Natural killer cell treated with Interleukin-12 subunit alpha and Interleukin-12 subunit beta and Interleukin-15 and Interleukin-18, amount 100 ng/mL, for 72 hours (primary cell): ENCODE measurements at regions not wholly inside any gene's neighbourhood (a gene's known extent, or its start where the extent isn't known, plus 50 kb on each side); places are given as distances from the start of the nearest gene placed in this dataset.

Source experiments
- ATAC-seq, 2 donors: fragments of 150-1000 bp; cut with Tn5 transposase in 1 of 2; sonication (Bioruptor Pico), chemical (Tn5 transposase) in 1 of 2; 2 replicates each; pipeline ENCODE4 v1.10.0; 2021
- DNase-seq: peaks from one replicate; pipeline ENCODE4 v3.0.0; 2022; ENCODE audit warnings: low spot score
- H3K27ac Mint-ChIP-seq, 2 donors: 1 replicate in 1 of 2; 2 replicates in 1 of 2; pipeline ENCODE4 v1.8.0; 2022; ENCODE audit warnings: mixed read lengths in 2 of 2, mild to moderate bottlenecking in 1 of 2, moderate library complexity in 1 of 2
- H3K27me3 Mint-ChIP-seq, 2 donors: 1 replicate in 1 of 2; 2 replicates in 1 of 2; pipeline ENCODE4 v1.8.0; 2022; ENCODE audit warnings: mixed read lengths in 2 of 2
- H3K36me3 Mint-ChIP-seq: one replicate; pipeline ENCODE4 v1.8.0; 2022; ENCODE audit warnings: mixed read lengths
- H3K4me1 Mint-ChIP-seq, 2 donors: 1 replicate in 1 of 2; 2 replicates in 1 of 2; pipeline ENCODE4 v1.8.0; 2022; ENCODE audit warnings: low read depth in 2 of 2, mixed read lengths in 2 of 2, mild to moderate bottlenecking in 1 of 2
- H3K4me3 Mint-ChIP-seq: one replicate; pipeline ENCODE4 v1.8.0; 2022; ENCODE audit warnings: mixed read lengths
- H3K9me3 Mint-ChIP-seq: 2 replicates; pipeline ENCODE4 v1.8.0; 2022; ENCODE audit warnings: mixed read lengths

GRCh38 chr20:22466447-22467171, 117.8 kb downstream of the FOXA2 start:
- Mint-ChIP-seq H3K4me3 (no peak overlapping the region), H3K4me1 (no peaks in the 10 kb centered on the region), H3K9me3 (peaks cover under 1% of the 10 kb centered on the region), H3K36me3 (no peaks in the 10 kb centered on the region), H3K27me3 (peaks cover 0 to 4% of the 10 kb centered on the region in 2 donors), H3K27ac (no peak overlapping the region)
- no peak for DNase-seq
- ATAC-seq, result no peak

- Mint-ChIP-seq H3K36me3 (no peaks in the 10 kb centered on the region), H3K27ac (no peak overlapping the region), H3K27me3 (peaks cover 0 to 4% of the 10 kb centered on the region in 2 donors), H3K9me3 (no peaks in the 10 kb centered on the region), H3K4me1 (no peaks in the 10 kb centered on the region), H3K4me3 (no peak overlapping the region)
- ATAC-seq (no peak), DNase-seq (no peak)
These were observed 118.5 kb downstream of the FOXA2 start for GRCh38 chr20:22465622-22466446.

- no peaks in the 10 kb centered on the region for H3K36me3 Mint-ChIP-seq
- DNase-seq, result no peak
- no peaks in the 10 kb centered on the region for H3K4me1 Mint-ChIP-seq
- no peak overlapping the region for H3K4me3 Mint-ChIP-seq
- peaks cover 0 to 4% of the 10 kb centered on the region in 2 donors for H3K27me3 Mint-ChIP-seq
- no peak for ATAC-seq
- H3K27ac Mint-ChIP-seq, result no peak overlapping the region
- H3K9me3 Mint-ChIP-seq, result no peaks in the 10 kb centered on the region
These were observed 119.9 kb downstream of the FOXA2 start for GRCh38 chr20:22464312-22465003.

- H3K27ac Mint-ChIP-seq, result no peak overlapping the region
- H3K4me1 Mint-ChIP-seq, result no peaks in the 10 kb centered on the region
- H3K9me3 Mint-ChIP-seq, result no peaks in the 10 kb centered on the region
- ATAC-seq (no peak), DNase-seq (no peak)
- peaks cover 0 to 4% of the 10 kb centered on the region in 2 donors for H3K27me3 Mint-ChIP-seq
- H3K36me3 Mint-ChIP-seq, result no peaks in the 10 kb centered on the region
- H3K4me3 Mint-ChIP-seq, result no peak overlapping the region
These were observed 121.1 kb downstream of the FOXA2 start for GRCh38 chr20:22462975-22463914.

- no peaks in the 10 kb centered on the region for H3K4me1 Mint-ChIP-seq
- H3K27ac Mint-ChIP-seq, result no peak overlapping the region
- H3K9me3 Mint-ChIP-seq, result no peaks in the 10 kb centered on the region
- H3K4me3 Mint-ChIP-seq, result no peak overlapping the region
- ATAC-seq (no peak), DNase-seq (no peak)
- H3K27me3 Mint-ChIP-seq, result peaks cover 0 to 7% of the 10 kb centered on the region in 2 donors
- H3K36me3 Mint-ChIP-seq, result no peaks in the 10 kb centered on the region
These were observed 123.6 kb downstream of the FOXA2 start for GRCh38 chr20:22460803-22461202.

GRCh38 chr20:22460231-22460630, 124.1 kb downstream of the FOXA2 start:
- Mint-ChIP-seq H3K27ac (no peak overlapping the region), H3K27me3 (peaks cover 0 to 7% of the 10 kb centered on the region in 2 donors), H3K9me3 (no peaks in the 10 kb centered on the region), H3K36me3 (no peaks in the 10 kb centered on the region), H3K4me1 (no peaks in the 10 kb centered on the region), H3K4me3 (no peak overlapping the region)
- ATAC-seq (no peak), DNase-seq (no peak)

DNA sequence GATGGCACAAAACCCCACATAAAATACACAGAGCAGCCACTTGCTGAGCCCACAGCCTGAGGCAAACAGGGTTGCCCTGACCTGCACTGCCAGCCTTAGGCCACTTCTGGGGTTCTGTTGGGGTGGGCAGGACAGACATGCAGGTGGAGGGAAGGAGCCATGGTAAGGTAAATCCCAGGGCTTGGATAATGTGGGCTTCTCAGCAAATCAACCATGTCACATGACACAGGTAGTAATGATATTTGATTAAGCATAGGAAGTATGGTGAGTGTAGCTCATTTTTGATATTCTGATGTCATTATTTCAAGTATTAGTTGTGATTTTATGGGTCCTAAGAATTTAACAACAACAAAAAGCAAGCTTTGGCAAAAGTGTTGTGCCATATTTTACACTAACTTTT, 124.6 kb downstream of the FOXA2 start:
- DNase-seq (no peak), ATAC-seq (no peak)
- Mint-ChIP-seq H3K27ac (no peak overlapping the region), H3K27me3 (peaks cover 0 to 7% of the 10 kb centered on the region in 2 donors), H3K36me3 (no peaks in the 10 kb centered on the region), H3K4me1 (no peaks in the 10 kb centered on the region), H3K4me3 (no peak overlapping the region), H3K9me3 (no peaks in the 10 kb centered on the region)

GRCh38 chr20:22456109-22456508, 128.3 kb downstream of the FOXA2 start:
- H3K27ac Mint-ChIP-seq, result no peak overlapping the region
- peaks cover 0 to 2% of the 10 kb centered on the region in 2 donors for H3K27me3 Mint-ChIP-seq
- H3K9me3 Mint-ChIP-seq, result no peaks in the 10 kb centered on the region
- DNase-seq (no peak), ATAC-seq (no peak)
- H3K4me3 Mint-ChIP-seq, result no peak overlapping the region
- H3K36me3 Mint-ChIP-seq, result no peaks in the 10 kb centered on the region
- no peaks in the 10 kb centered on the region for H3K4me1 Mint-ChIP-seq

DNA sequence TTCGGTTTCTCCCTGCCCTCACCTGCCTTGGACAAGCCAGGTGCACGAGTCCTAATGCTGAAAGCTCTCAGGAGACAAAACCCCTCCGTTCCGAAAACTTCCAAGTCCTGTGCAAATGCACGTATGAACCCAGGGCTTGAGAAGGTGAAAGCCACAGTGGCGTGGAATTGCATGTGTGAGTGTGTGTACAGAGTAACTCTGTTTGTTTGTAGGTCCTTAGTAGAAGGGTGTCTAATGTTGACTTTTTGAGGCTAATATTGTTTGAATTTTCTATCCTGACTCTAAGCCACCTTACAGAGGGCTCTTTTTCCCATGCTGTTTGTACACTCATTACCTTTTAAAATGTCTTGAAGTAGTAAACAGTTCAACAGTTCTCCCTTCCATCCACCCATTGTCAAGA, 129.1 kb downstream of the FOXA2 start:
- Mint-ChIP-seq H3K36me3 (no peaks in the 10 kb centered on the region), H3K27ac (no peak overlapping the region), H3K4me3 (no peak overlapping the region), H3K9me3 (no peaks in the 10 kb centered on the region), H3K4me1 (no peaks in the 10 kb centered on the region), H3K27me3 (peaks cover 0 to 2% of the 10 kb centered on the region in 2 donors)
- DNase-seq (no peak), ATAC-seq (no peak)

DNA sequence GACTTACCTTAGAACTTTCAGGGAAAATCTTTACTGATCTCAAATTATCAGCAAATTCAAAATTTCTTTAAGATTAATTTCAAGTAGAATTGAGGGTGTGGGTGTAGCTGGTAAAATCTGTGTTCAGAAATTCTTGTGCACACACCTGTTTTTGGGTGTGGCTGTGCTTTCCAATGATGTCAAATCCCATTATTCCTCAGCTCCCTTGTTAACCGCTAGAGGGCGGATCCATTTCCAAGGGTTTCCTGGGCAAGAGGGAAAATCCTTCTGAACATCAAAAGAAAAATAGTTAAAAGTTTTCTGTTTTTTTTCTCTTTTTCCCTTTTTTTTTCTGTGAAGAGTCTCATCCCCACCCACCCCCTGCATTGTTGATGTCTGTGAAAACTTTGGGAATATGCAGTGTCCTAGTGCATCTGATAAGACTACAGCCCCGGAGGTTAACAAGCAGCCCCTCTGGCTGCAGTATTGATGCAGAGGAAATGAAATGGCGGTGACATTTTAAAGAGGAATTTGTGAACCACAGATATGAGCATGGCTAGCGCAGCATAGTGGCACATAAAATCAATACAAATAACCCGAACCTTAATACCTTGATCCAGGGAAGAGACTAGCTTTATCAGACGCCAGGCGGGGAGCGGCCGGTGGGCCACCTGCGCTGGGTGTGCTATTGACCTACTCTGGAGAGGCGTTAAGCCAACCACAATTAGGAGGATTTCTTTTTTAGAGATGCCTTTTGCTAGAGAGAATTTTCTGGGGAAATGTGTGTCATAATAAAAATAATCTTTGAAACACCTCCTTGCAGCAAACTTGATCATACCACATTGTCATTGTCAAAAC, 130.9 kb downstream of the FOXA2 start:
- Mint-ChIP-seq H3K4me3 (no peak overlapping the region), H3K27ac (no peak overlapping the region), H3K27me3 (peaks cover 0 to 2% of the 10 kb centered on the region in 2 donors), H3K4me1 (no peaks in the 10 kb centered on the region), H3K9me3 (no peaks in the 10 kb centered on the region), H3K36me3 (no peaks in the 10 kb centered on the region)
- no peak for DNase-seq
- no peak for ATAC-seq

DNA sequence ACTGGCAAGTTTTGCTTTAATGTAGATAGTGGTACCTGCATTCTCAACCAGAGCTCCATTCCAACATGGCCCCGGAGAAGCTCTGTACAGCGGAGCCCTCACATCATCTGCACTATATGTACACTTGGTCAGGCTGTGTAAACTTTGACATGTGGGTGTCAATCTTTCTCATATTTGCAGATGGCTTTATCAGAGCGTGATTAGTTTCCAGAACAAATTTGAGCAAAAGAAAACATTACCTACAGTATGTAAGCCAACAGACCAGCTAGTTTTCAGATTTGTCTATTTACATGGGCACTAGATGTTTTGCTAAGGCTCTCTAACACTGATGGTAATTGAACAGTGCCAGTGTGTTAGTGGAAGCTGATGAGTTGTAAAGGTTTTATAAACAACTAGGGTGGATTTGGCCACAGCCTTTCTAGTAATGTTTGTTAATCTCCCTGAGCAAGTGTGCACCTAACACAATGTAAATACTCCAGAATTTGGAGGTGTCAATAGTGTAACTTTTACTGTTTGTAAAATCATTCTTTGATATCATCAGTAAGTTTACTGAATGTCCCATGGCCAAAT, 131.8 kb downstream of the FOXA2 start:
- H3K9me3 Mint-ChIP-seq, result no peaks in the 10 kb centered on the region
- H3K36me3 Mint-ChIP-seq, result no peaks in the 10 kb centered on the region
- peaks cover 0 to 2% of the 10 kb centered on the region in 2 donors for H3K27me3 Mint-ChIP-seq
- H3K27ac Mint-ChIP-seq, result no peak overlapping the region
- no peak for DNase-seq
- H3K4me1 Mint-ChIP-seq, result no peaks in the 10 kb centered on the region
- no peak overlapping the region for H3K4me3 Mint-ChIP-seq
- no peak for ATAC-seq

DNA sequence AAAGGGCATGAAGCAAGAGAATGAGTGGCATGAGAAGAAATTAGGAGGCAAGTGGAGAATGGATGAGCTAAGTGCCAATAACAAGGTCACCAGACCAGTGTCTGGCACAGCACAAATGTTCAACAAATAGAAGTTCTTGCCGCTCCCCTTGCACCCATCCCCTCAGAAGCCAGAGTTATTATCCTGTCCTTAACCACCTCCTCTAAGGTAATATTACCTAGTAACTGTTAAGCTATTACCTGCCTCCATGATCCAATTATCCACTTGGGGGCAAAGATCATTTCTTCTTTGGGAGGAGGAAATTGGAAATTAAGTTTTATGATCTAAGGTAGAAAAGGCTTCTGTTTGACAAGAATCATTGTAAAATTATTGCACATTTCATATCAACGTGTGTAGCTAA, 133.8 kb downstream of the FOXA2 start:
- DNase-seq, result no peak
- ATAC-seq, result no peak
- no peaks in the 10 kb centered on the region for H3K9me3 Mint-ChIP-seq
- H3K27ac Mint-ChIP-seq, result no peak overlapping the region
- no peaks in the 10 kb centered on the region for H3K4me1 Mint-ChIP-seq
- no peak overlapping the region for H3K4me3 Mint-ChIP-seq
- no peaks in the 10 kb centered on the region for H3K27me3 Mint-ChIP-seq
- no peaks in the 10 kb centered on the region for H3K36me3 Mint-ChIP-seq
